ENCODE measurements at regions not wholly inside any gene's neighbourhood (a gene's known extent, or its start where the extent isn't known, plus 50 kb on each side); places are given as distances from the start of the nearest gene placed in this dataset.

- H3K27me3 Mint-ChIP-seq (ENCODE audit: insufficient read depth, unreplicated experiment): peaks cover 4% of the 10 kb centered on the region
- no peaks in the 10 kb centered on the region for H3K9me3 Mint-ChIP-seq (ENCODE audit: unreplicated experiment)
- CTCF ChIA-PET: no interaction called here
- no peaks in the 10 kb centered on the region for H3K27me3 ChIP-seq (replicated peaks; ENCODE audit: control insufficient read depth, insufficient read depth, low read length)
- H3K4me3 Mint-ChIP-seq (ENCODE audit: unreplicated experiment): no peak overlapping the region
- DNase-seq: no peak
- H3K4me1 Mint-ChIP-seq (ENCODE audit: low read depth, unreplicated experiment): no peaks in the 10 kb centered on the region
- H3K36me3 Mint-ChIP-seq (ENCODE audit: insufficient read depth, unreplicated experiment): no peaks in the 10 kb centered on the region
- H3K36me3 ChIP-seq (ENCODE audit: control insufficient read depth, insufficient read depth, low read length): no peaks in the 10 kb centered on the region
- no peak overlapping the region for H3K27ac Mint-ChIP-seq (ENCODE audit: unreplicated experiment)
- H3K4me1 ChIP-seq: no peaks in the 10 kb centered on the region
- BruUV-seq (replicated peaks): no TSS peak
- H3K9me3 ChIP-seq: no peaks in the 10 kb centered on the region
- POLR2A ChIA-PET: no interaction called here
- no peak overlapping the region for H3K4me3 ChIP-seq (ENCODE audit: low read depth, low read length)
- TF ChIP-seq, protein P1, sequence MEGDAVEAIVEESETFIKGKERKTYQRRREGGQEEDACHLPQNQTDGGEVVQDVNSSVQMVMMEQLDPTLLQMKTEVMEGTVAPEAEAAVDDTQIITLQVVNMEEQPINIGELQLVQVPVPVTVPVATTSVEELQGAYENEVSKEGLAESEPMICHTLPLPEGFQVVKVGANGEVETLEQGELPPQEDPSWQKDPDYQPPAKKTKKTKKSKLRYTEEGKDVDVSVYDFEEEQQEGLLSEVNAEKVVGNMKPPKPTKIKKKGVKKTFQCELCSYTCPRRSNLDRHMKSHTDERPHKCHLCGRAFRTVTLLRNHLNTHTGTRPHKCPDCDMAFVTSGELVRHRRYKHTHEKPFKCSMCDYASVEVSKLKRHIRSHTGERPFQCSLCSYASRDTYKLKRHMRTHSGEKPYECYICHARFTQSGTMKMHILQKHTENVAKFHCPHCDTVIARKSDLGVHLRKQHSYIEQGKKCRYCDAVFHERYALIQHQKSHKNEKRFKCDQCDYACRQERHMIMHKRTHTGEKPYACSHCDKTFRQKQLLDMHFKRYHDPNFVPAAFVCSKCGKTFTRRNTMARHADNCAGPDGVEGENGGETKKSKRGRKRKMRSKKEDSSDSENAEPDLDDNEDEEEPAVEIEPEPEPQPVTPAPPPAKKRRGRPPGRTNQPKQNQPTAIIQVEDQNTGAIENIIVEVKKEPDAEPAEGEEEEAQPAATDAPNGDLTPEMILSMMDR (IDR thresholded peaks at IDR 0.05; ENCODE audit: insufficient read depth in 1 of 2, low read depth in 1 of 2, low read length in 1 of 2, severe bottlenecking in 1 of 2, unreplicated experiment in 1 of 2): no peak
- intact Hi-C loops (cut with micrococcal nuclease; ENCODE audit: unreplicated experiment): no loop called here
Measured at GRCh38 chr3:132239587-132239986, 77.6 kb upstream of the ACP3 start.

- Mint-ChIP-seq H3K4me3 (ENCODE audit: unreplicated experiment) (no peak overlapping the region), H3K27me3 (ENCODE audit: insufficient read depth, unreplicated experiment) (peaks cover 8% of the 10 kb centered on the region), H3K4me1 (ENCODE audit: low read depth, unreplicated experiment) (no peaks in the 10 kb centered on the region), H3K27ac (ENCODE audit: unreplicated experiment) (no peak overlapping the region), H3K9me3 (ENCODE audit: unreplicated experiment) (no peaks in the 10 kb centered on the region), H3K36me3 (ENCODE audit: insufficient read depth, unreplicated experiment) (no peaks in the 10 kb centered on the region)
- TF ChIP-seq, protein P1 (IDR thresholded peaks at IDR 0.05; ENCODE audit: insufficient read depth in 1 of 2, low read depth in 1 of 2, low read length in 1 of 2, severe bottlenecking in 1 of 2, unreplicated experiment in 1 of 2): no peak
- Histone ChIP-seq H3K4me1 (no peaks in the 10 kb centered on the region), H3K27me3 (replicated peaks; ENCODE audit: control insufficient read depth, insufficient read depth, low read length) (no peaks in the 10 kb centered on the region), H3K4me3 (ENCODE audit: low read depth, low read length) (no peak overlapping the region), H3K9me3 (no peaks in the 10 kb centered on the region), H3K36me3 (ENCODE audit: control insufficient read depth, insufficient read depth, low read length) (no peaks in the 10 kb centered on the region)
- ChIA-PET CTCF (no interaction called here), POLR2A (no interaction called here)
- intact Hi-C loops (cut with micrococcal nuclease; ENCODE audit: unreplicated experiment): no loop called here
- no peak for DNase-seq
- BruUV-seq (replicated peaks): no TSS peak
Measured at GRCh38 chr3:132241776-132242514, 75.3 kb upstream of the ACP3 start.

GRCh38 chr3:132242790-132243189 lies 74.4 kb upstream of the ACP3 start:
- Mint-ChIP-seq H3K4me1 (ENCODE audit: low read depth, unreplicated experiment) (no peaks in the 10 kb centered on the region), H3K27me3 (ENCODE audit: insufficient read depth, unreplicated experiment) (peaks cover 12% of the 10 kb centered on the region), H3K36me3 (ENCODE audit: insufficient read depth, unreplicated experiment) (no peaks in the 10 kb centered on the region), H3K27ac (ENCODE audit: unreplicated experiment) (no peak overlapping the region), H3K4me3 (ENCODE audit: unreplicated experiment) (no peak overlapping the region), H3K9me3 (ENCODE audit: unreplicated experiment) (no peaks in the 10 kb centered on the region)
- no peaks in the 10 kb centered on the region for H3K27me3 ChIP-seq (replicated peaks; ENCODE audit: control insufficient read depth, insufficient read depth, low read length)
- no TSS peak for BruUV-seq (replicated peaks)
- no peak overlapping the region for H3K4me3 ChIP-seq (ENCODE audit: low read depth, low read length)
- CTCF ChIA-PET: no interaction called here
- POLR2A ChIA-PET: no interaction called here
- intact Hi-C loops (cut with micrococcal nuclease; ENCODE audit: unreplicated experiment): no loop called here
- H3K4me1 ChIP-seq: no peaks in the 10 kb centered on the region
- TF ChIP-seq, protein P1 (IDR thresholded peaks at IDR 0.05; ENCODE audit: insufficient read depth in 1 of 2, low read depth in 1 of 2, low read length in 1 of 2, severe bottlenecking in 1 of 2, unreplicated experiment in 1 of 2): no peak
- no peaks in the 10 kb centered on the region for H3K36me3 ChIP-seq (ENCODE audit: control insufficient read depth, insufficient read depth, low read length)
- no peak for DNase-seq
- no peaks in the 10 kb centered on the region for H3K9me3 ChIP-seq
